ENCODE measurements at regions not wholly inside any gene's neighbourhood (a gene's known extent, or its start where the extent isn't known, plus 50 kb on each side); places are given as distances from the start of the nearest gene placed in this dataset.

DNA sequence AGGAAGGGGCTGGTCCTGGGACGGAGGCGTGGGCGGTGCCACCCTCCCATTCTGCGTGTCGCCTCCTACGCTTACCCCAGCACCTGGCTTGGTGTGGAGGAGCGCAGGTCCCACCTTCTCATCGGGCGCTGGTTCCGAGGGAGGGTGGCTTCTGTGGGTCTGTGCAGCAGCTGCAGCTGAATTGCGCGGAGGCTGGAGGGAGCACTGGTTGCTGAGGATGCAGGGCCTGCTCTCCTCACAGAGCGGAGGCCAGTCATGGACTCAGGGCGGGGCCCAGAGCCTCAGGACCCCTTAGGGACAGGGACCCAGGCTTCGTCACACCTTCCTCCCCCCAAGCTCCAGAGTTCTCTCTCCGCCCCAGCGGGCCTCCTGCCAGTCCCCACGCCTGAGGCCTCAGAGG, 127.8 kb upstream of the MAP3K4 start:
- H2BK5ac ChIP-seq (ENCODE audit: low read depth, low read length, poor library complexity, severe bottlenecking): no peak overlapping the region
- H3K79me1 ChIP-seq (ENCODE audit: low read depth in 1 of 2, low read length in 2 of 2): no peaks in the 10 kb centered on the region
- CTCF ChIA-PET: no interaction called here
- H3K18ac ChIP-seq (ENCODE audit: low read depth, low read length): no peak overlapping the region
- H2BK20ac ChIP-seq (ENCODE audit: low read depth, low read length): no peak overlapping the region
- no peaks in the 10 kb centered on the region for H4K20me1 ChIP-seq (ENCODE audit: insufficient read depth, low read length)
- no peak overlapping the region for H3K4me2 ChIP-seq (ENCODE audit: low read depth, low read length)
- POLR2A ChIA-PET (ENCODE audit: unreplicated experiment): no interaction called here
- peaks cover 15% of the 10 kb centered on the region for H3K9me3 ChIP-seq (ENCODE audit: control insufficient read depth, insufficient read depth, low read length)
- H3K9me1 ChIP-seq (ENCODE audit: insufficient read depth, low read length): no peaks in the 10 kb centered on the region
- WGBS, 2 experiments (ENCODE audit: extremely low coverage in 2 of 2, insufficient read length in 1 of 2): 87% methylated on average over 14 of the region's 18 CpGs; no CpG with 5 or more reads in 1 of the 2 experiments
- no peak overlapping the region for H2AK9ac ChIP-seq (replicated peaks; ENCODE audit: low read depth, low read length, poor library complexity)
- DNase-seq (no peak), ATAC-seq (ENCODE audit: low read depth) (no peak)
- H3K23ac ChIP-seq (ENCODE audit: low read depth, low read length): no peak overlapping the region
- no peak overlapping the region for H2BK15ac ChIP-seq (ENCODE audit: low read depth, low read length)
- H3K4me3 ChIP-seq (ENCODE audit: insufficient read depth, low read depth, low read length): no peak overlapping the region
- dilution Hi-C loops (cut with HindIII; ENCODE audit: low sequenced_read_pairs, unreplicated experiment) (no loop called here), in situ Hi-C loops (cut with MboI; ENCODE audit: low sequenced_read_pairs) (no loop called here), intact Hi-C loops (cut with micrococcal nuclease) (no loop called here)
- no peak for TF ChIP-seq CEBPB (IDR thresholded peaks at IDR 0.05; ENCODE audit: low read depth, low read length)
- no peak for TF ChIP-seq FOS (IDR thresholded peaks at IDR 0.05; ENCODE audit: low read depth, low read length)
- TF ChIP-seq MXI1 (IDR thresholded peaks at IDR 0.05; ENCODE audit: borderline replicate concordance, low read depth, low read length): no peak
- TF ChIP-seq MAZ (IDR thresholded peaks at IDR 0.05; ENCODE audit: borderline replicate concordance, low read depth, low read length): no peak
- no peak for TF ChIP-seq BHLHE40 (IDR thresholded peaks at IDR 0.05; ENCODE audit: low read depth, low read length)
- TF ChIP-seq RCOR1 (IDR thresholded peaks at IDR 0.05; ENCODE audit: insufficient replicate concordance, low read length): no peak
- no peak for TF ChIP-seq POLR2A (IDR thresholded peaks at IDR 0.05; ENCODE audit: low read depth, low read length)
- TF ChIP-seq, protein P1, sequence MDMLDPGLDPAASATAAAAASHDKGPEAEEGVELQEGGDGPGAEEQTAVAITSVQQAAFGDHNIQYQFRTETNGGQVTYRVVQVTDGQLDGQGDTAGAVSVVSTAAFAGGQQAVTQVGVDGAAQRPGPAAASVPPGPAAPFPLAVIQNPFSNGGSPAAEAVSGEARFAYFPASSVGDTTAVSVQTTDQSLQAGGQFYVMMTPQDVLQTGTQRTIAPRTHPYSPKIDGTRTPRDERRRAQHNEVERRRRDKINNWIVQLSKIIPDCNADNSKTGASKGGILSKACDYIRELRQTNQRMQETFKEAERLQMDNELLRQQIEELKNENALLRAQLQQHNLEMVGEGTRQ (IDR thresholded peaks at IDR 0.05; ENCODE audit: low read depth, low read length): no peak
- TF ChIP-seq, protein P2, sequence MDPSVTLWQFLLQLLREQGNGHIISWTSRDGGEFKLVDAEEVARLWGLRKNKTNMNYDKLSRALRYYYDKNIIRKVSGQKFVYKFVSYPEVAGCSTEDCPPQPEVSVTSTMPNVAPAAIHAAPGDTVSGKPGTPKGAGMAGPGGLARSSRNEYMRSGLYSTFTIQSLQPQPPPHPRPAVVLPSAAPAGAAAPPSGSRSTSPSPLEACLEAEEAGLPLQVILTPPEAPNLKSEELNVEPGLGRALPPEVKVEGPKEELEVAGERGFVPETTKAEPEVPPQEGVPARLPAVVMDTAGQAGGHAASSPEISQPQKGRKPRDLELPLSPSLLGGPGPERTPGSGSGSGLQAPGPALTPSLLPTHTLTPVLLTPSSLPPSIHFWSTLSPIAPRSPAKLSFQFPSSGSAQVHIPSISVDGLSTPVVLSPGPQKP (IDR thresholded peaks at IDR 0.05; ENCODE audit: borderline replicate concordance, low read depth, low read length): no peak
- TF ChIP-seq RFX5 (IDR thresholded peaks at IDR 0.05; ENCODE audit: low read depth, low read length): no peak
- no peak for TF ChIP-seq MAFK (IDR thresholded peaks at IDR 0.05; ENCODE audit: low read depth, low read length)
- no peak for TF ChIP-seq RAD21 (IDR thresholded peaks at IDR 0.05; ENCODE audit: low read length)
- no peak for TF ChIP-seq CHD1 (IDR thresholded peaks at IDR 0.05; ENCODE audit: low read depth, low read length)
- no peak for TF ChIP-seq SMC3 (IDR thresholded peaks at IDR 0.05; ENCODE audit: low read depth, low read length)
- TF ChIP-seq, protein P3, sequence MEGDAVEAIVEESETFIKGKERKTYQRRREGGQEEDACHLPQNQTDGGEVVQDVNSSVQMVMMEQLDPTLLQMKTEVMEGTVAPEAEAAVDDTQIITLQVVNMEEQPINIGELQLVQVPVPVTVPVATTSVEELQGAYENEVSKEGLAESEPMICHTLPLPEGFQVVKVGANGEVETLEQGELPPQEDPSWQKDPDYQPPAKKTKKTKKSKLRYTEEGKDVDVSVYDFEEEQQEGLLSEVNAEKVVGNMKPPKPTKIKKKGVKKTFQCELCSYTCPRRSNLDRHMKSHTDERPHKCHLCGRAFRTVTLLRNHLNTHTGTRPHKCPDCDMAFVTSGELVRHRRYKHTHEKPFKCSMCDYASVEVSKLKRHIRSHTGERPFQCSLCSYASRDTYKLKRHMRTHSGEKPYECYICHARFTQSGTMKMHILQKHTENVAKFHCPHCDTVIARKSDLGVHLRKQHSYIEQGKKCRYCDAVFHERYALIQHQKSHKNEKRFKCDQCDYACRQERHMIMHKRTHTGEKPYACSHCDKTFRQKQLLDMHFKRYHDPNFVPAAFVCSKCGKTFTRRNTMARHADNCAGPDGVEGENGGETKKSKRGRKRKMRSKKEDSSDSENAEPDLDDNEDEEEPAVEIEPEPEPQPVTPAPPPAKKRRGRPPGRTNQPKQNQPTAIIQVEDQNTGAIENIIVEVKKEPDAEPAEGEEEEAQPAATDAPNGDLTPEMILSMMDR (conservative IDR thresholded peaks at IDR 0.05; ENCODE audit: low read depth, low read length): no peak
- H3K27me3 ChIP-seq (ENCODE audit: control insufficient read depth, insufficient read depth, low read length): no peaks in the 10 kb centered on the region
- no peak overlapping the region for H3K4ac ChIP-seq (ENCODE audit: low read depth, low read length)
- H4K5ac ChIP-seq (ENCODE audit: low read depth, low read length): no peak overlapping the region
- BruUV-seq (replicated peaks): no TSS peak
- no peak overlapping the region for H2AFZ ChIP-seq (replicated peaks; ENCODE audit: low read length, poor library complexity)
- H3K27ac ChIP-seq (ENCODE audit: insufficient read depth, low read length): no peak overlapping the region
- H4K91ac ChIP-seq (ENCODE audit: insufficient read depth, low read depth, low read length): no peak overlapping the region
- H3K9ac ChIP-seq (ENCODE audit: low read depth, low read length): no peak overlapping the region
- H2BK120ac ChIP-seq (ENCODE audit: low read depth, low read length): no peak overlapping the region
- H3K4me1 ChIP-seq (ENCODE audit: control insufficient read depth, insufficient read depth, low read length): no peaks in the 10 kb centered on the region
- H2AK5ac ChIP-seq (ENCODE audit: low read depth, low read length): no peak overlapping the region
- no peak overlapping the region for H3K56ac ChIP-seq (ENCODE audit: extremely low read depth, insufficient read depth, low read length)
- no peaks in the 10 kb centered on the region for H3K36me3 ChIP-seq (ENCODE audit: control insufficient read depth, insufficient read depth, low read length)
- no peak overlapping the region for H3K14ac ChIP-seq (replicated peaks; ENCODE audit: low read depth, low read length)
- H4K8ac ChIP-seq (ENCODE audit: low read depth in 2 of 2, low read length in 2 of 2): no peak overlapping the region
